Left lung (tissue), 4 donors: ENCODE measurements at regions not wholly inside any gene's neighbourhood (a gene's known extent, or its start where the extent isn't known, plus 50 kb on each side); places are given as distances from the start of the nearest gene placed in this dataset.

Source experiments
- ATAC-seq: fragments of 200-7000 bp; cut with Tn5 transposase; one replicate; pipeline ENCODE4 v1.9.1; 2020; ENCODE audit warnings: moderate library complexity
- DNase-seq, 4 donors: peaks; one replicate each; pipeline ENCODE4 v3.0.0-alpha.2; 2013 to 2020
- H3K27ac ChIP-seq, 2 donors: fragments of 200-600 bp; sonication (generic) in 1 of 2; one replicate each; pipeline versions ENCODE4 v1.5.0 to v1.8.0; 2020 to 2021
- H3K27me3 ChIP-seq, 2 donors: fragments of 200-600 bp; sonication (generic) in 1 of 2; one replicate each; pipeline versions ENCODE4 v1.5.0 to v1.8.0; 2020 to 2021
- H3K36me3 ChIP-seq, 2 donors: fragments of 200-600 bp; sonication (generic) in 1 of 2; one replicate each; pipeline versions ENCODE4 v1.5.0 to v1.8.0; 2020 to 2021
- H3K4me1 ChIP-seq, 2 donors: fragments of 200-600 bp; one replicate each; pipeline ENCODE4 v1.8.0; 2021
- H3K4me3 ChIP-seq, 2 donors: fragments of 200-600 bp; sonication (generic) in 1 of 2; one replicate each; pipeline versions ENCODE4 v1.5.0 to v1.8.0; 2020 to 2021; ENCODE audit warnings: mild to moderate bottlenecking in 1 of 2
- H3K9me3 ChIP-seq, 2 donors: fragments of 200-600 bp; sonication (generic) in 1 of 2; one replicate each; pipeline versions ENCODE4 v1.5.0 to v1.8.0; 2020 to 2021
- CTCF ChIP-seq, 2 donors: fragments of 200-600 bp; sonication (generic) in 1 of 2; IDR thresholded peaks; one replicate each; pipeline versions ENCODE4 v1.5.0 to v1.8.0; 2021; ENCODE audit warnings: antibody characterized with exemption in 2 of 2
- intact Hi-C, 2 donors: fragments of 100-400 bp; cut with DNase I; formaldehyde crosslinking; loops; one replicate each; pipeline versions ENCODE4 v1.11.2 to v1.14.2; 2022
- donor health status: DM: no; HTN: yes; CAD: no.
- donor health status: DM: no; HTN: no; CAD: no.

GRCh38 chr10:128940081-128940480 is 527.0 kb upstream of the MGMT start:
- Histone ChIP-seq H3K27me3 (no peaks in the 10 kb centered on the region), H3K4me1 (no peaks in the 10 kb centered on the region), H3K4me3 (no peak overlapping the region), H3K36me3 (no peaks in the 10 kb centered on the region), H3K27ac (no peak overlapping the region), H3K9me3 (no peaks in the 10 kb centered on the region)
- DNase-seq (no peak), ATAC-seq (no peak)
- intact Hi-C loops = no loop called here
- no peak for TF ChIP-seq CTCF (IDR thresholded peaks at IDR 0.05)

GRCh38 chr10:128943111-128943510 is 523.9 kb upstream of the MGMT start:
- Histone ChIP-seq H3K9me3 (peaks cover 0 to 7% of the 10 kb centered on the region in 2 donors), H3K36me3 (no peaks in the 10 kb centered on the region), H3K4me1 (no peaks in the 10 kb centered on the region), H3K4me3 (no peak overlapping the region), H3K27ac (no peak overlapping the region), H3K27me3 (no peaks in the 10 kb centered on the region)
- TF ChIP-seq CTCF (IDR thresholded peaks at IDR 0.05) = no peak
- ATAC-seq (no peak), DNase-seq (no peak)
- intact Hi-C loops = no loop called here

- ATAC-seq = no peak
- intact Hi-C loops = no loop called here
- no peaks in the 10 kb centered on the region for H3K36me3 ChIP-seq
- no peaks in the 10 kb centered on the region for H3K4me1 ChIP-seq
- DNase-seq = no peak
- no peaks in the 10 kb centered on the region for H3K27me3 ChIP-seq
- no peak overlapping the region for H3K27ac ChIP-seq
- no peak for TF ChIP-seq CTCF (IDR thresholded peaks at IDR 0.05)
- no peak overlapping the region for H3K4me3 ChIP-seq
- H3K9me3 ChIP-seq = peaks cover 0 to 7% of the 10 kb centered on the region in 2 donors
These were observed 521.6 kb upstream of the MGMT start for GRCh38 chr10:128945398-128945797.

DNA sequence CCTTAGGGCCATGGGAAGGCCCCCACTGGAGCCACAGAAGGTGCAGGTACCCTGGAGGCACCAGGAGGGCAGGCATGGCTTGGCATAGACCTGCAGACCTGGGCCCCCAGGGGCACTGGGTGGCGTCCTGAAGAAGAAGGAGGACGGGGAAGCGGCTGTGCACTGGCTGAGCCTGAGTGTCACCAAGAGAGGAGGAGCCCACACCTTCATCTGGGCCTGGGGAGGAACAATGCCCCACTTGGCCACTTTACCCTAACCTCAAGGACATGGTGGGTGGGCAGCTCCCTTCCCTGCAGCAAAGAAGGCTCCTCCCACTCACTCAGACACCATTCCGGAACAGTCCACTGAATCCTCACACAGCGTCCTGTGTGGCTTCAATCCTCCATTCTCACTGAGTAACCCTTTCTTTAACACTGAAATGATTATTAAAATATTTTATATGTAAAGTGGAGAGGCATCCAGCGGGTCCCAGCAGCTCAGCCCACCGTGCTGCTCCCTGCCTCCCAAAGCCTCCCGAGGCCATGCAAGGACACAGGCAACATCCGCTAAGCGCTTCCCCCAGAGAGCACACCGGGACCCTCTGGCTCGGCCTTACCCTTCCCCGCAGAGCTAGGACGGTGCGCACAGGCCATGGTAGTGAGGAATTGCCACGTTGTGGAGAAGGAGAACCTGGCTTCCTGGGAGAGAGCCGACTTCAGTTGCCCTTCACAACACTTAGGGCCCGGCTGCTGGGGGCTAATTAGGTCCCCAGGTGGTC is 516.7 kb upstream of the MGMT start:
- Histone ChIP-seq H3K36me3 (no peaks in the 10 kb centered on the region), H3K4me1 (no peaks in the 10 kb centered on the region), H3K9me3 (peaks cover 0 to 7% of the 10 kb centered on the region in 2 donors), H3K4me3 (no peak overlapping the region), H3K27ac (no peak overlapping the region), H3K27me3 (no peaks in the 10 kb centered on the region)
- no peak for ATAC-seq
- DNase-seq = no peak
- intact Hi-C loops = no loop called here
- no peak for TF ChIP-seq CTCF (IDR thresholded peaks at IDR 0.05)

DNA sequence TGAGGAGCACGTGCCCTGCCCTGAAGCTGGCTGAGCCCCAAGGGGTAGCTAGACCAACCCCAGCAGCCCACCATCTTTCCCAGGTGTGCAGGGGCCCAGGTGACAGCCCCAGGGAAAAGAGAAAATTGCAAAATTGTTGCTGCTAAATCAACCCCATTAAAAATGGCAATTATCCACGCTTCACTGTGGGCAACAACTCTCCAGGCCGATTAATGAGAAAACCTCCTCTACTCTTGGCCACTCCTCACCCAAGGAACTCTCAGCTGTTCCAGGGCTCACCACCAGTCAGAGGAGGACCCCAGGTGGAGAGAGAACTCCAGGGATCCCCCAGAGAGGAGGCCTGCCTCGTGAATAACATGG is 516.1 kb upstream of the MGMT start:
- peaks cover 0 to 7% of the 10 kb centered on the region in 2 donors for H3K9me3 ChIP-seq
- TF ChIP-seq CTCF (IDR thresholded peaks at IDR 0.05) = no peak
- intact Hi-C loops = no loop called here
- no peaks in the 10 kb centered on the region for H3K36me3 ChIP-seq
- no peak overlapping the region for H3K4me3 ChIP-seq
- no peaks in the 10 kb centered on the region for H3K27me3 ChIP-seq
- no peak overlapping the region for H3K27ac ChIP-seq
- H3K4me1 ChIP-seq = no peaks in the 10 kb centered on the region
- ATAC-seq = no peak
- DNase-seq = no peak
